Loucy (cell line): ENCODE measurements at regions not wholly inside any gene's neighbourhood (a gene's known extent, or its start where the extent isn't known, plus 50 kb on each side); places are given as distances from the start of the nearest gene placed in this dataset.

ENCODE experiments used
- EZH2phosphoT487 ChIP-seq: fragments of 200-600 bp; IDR thresholded peaks from 2 replicates; pipeline ENCODE4 v1.6.1; 2018; ENCODE audit warnings: antibody characterized with exemption, mild to moderate bottlenecking, moderate library complexity, borderline replicate concordance
- TF ChIP-seq, protein P1 (sequence below): fragments of 200-600 bp; sonication (generic); conservative IDR thresholded peaks from 2 replicates; pipeline ENCODE4 v1.5.1; 2014; ENCODE audit warnings: mild to moderate bottlenecking, antibody characterized with exemption, low read length

DNA sequence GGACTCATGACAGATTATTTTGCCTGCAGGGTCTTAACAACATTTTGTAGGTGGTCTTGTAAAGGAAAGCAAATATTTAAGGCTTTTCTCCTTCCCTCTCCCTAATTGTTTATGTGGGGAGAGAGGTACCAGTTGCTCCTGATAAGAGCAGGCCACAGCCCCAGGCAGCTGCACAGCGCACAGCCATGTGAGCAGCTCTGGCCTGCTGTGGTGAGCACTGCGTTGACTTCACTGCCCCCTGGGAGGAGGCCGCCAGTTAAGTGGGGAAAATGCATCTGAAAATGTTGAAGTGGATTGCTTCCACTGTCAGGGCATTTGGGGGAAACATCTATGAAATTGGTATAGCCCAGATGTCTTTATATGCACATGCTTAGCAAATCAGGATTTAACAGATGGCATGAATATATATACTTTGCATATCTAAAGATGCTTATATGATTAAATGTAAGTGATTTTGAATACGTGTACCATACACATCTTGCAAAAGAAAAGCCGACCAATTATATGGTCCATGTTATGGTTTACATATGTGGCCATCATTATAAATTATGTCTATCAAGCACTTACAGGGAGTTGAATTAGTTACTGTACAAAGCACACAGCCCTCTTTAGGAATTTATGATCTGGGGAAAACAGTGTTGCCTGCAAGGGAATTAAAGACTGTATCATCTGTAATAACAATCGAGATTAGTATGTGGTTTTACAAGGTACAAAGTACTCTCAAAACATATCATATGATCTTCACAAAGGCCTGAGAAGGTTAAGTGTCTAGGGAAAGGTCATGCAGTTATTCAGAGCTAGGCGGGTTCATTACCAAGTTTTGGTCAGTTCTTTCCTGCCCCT lies 132.1 kb downstream of the RHOU start:
- TF ChIP-seq, protein P1, sequence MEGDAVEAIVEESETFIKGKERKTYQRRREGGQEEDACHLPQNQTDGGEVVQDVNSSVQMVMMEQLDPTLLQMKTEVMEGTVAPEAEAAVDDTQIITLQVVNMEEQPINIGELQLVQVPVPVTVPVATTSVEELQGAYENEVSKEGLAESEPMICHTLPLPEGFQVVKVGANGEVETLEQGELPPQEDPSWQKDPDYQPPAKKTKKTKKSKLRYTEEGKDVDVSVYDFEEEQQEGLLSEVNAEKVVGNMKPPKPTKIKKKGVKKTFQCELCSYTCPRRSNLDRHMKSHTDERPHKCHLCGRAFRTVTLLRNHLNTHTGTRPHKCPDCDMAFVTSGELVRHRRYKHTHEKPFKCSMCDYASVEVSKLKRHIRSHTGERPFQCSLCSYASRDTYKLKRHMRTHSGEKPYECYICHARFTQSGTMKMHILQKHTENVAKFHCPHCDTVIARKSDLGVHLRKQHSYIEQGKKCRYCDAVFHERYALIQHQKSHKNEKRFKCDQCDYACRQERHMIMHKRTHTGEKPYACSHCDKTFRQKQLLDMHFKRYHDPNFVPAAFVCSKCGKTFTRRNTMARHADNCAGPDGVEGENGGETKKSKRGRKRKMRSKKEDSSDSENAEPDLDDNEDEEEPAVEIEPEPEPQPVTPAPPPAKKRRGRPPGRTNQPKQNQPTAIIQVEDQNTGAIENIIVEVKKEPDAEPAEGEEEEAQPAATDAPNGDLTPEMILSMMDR: no peak
- no peak for TF ChIP-seq EZH2phosphoT487
